ENCODE measurements at regions not wholly inside any gene's neighbourhood (a gene's known extent, or its start where the extent isn't known, plus 50 kb on each side); places are given as distances from the start of the nearest gene placed in this dataset.
"Not testable (repeated sequence)": the region's sequence is repeated elsewhere in the genome, so short reads cannot be mapped to it uniquely, and the experiment has no call there.

- no peak for DNase-seq (ENCODE audit: low spot score)
These were observed 141.5 kb downstream of the C6orf118 start for GRCh38 chr6:165167861-165168260.

GRCh38 chr6:165167311-165167710 is 142.1 kb downstream of the C6orf118 start:
- no peak for DNase-seq (ENCODE audit: low spot score)

GRCh38 chr6:165163519-165163918 is 145.9 kb downstream of the C6orf118 start:
- no peak for DNase-seq (ENCODE audit: low spot score)

GRCh38 chr6:165159460-165159859 is 149.9 kb downstream of the C6orf118 start:
- DNase-seq (ENCODE audit: low spot score): no peak

GRCh38 chr6:165146456-165146855 is 162.9 kb downstream of the C6orf118 start:
- DNase-seq (ENCODE audit: low spot score): no peak

- DNase-seq (ENCODE audit: low spot score): no peak
These were observed 173.5 kb downstream of the C6orf118 start for GRCh38 chr6:165135889-165136288.

- no peak for DNase-seq (ENCODE audit: low spot score)
These were observed 180.3 kb downstream of the C6orf118 start for GRCh38 chr6:165129086-165129485.

DNA sequence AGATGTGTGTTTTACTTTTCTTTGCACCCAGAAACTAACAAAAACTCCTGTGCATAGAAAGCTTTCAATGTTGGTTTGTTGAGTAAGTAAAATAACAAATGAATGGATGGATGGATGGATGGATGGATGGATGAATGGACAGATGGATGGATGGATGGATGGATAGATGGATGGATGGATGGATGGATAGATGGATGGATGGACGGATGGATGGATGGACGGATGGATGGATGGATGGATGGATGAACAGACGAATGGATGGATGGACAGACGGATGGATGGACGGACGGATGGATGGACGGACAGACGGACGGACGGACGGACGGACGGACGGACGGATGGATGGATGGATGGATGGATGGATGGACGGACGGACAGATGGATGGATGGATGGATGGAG is 181.7 kb downstream of the C6orf118 start:
- DNase-seq (ENCODE audit: low spot score): not testable (repeated sequence)

DNA sequence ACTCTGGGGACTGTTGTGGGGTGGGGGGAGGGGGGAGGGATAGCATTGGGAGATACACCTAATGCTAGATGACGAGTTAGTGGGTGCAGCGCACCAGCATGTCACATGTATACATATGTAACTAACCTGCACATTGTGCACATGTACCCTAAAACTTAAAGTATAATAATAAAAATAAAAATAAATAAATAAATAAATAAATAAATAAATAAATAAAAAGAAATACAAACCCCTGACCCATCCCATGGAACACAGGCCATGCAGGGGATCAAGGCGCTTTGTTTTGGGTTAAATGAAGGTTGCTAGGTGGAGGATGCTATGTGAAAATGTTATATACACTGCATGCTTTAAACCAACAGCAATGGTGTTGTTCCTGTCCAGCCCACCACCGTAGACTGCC is 184.7 kb downstream of the C6orf118 start:
- DNase-seq (ENCODE audit: low spot score): not testable (repeated sequence)

DNA sequence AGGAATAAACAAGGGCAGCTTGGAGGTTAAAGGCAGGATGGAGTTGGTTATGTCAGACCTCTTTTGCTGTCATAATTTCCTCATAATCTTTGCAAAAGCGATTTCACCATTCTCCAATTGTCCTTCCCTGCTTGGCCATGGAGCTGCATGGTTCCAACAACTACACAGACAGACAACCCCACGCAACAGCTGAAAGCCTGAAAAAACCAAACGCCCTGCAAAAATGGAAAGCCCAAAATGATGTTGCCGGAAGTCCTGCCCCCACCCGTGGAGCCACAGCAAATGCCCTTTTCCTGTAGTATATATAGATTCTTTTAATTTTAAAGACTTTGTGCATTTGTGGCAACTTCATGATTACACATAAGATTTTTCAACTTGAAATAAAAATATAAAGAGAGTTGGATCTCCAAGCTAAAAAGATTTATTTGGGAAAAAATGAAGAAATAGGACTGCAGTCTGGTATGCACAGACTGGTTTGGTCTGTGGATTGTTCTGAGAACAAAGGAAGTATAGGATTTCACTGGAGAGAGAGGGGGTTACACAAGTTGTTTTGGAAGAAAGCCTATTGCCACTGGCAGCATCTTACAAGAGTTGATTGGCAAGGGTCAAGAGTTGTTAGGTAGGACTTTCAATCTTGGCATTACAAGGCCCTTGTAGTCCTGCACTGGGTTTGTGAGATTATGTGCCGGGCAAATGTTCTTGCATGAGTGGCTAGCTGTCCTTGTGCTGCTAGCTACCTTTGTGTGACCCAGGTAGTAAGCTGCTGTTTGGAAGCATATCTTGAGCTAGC is 190.0 kb downstream of the C6orf118 start:
- no peak for DNase-seq (ENCODE audit: low spot score)

GRCh38 chr6:165118736-165119135 is 190.7 kb downstream of the C6orf118 start:
- no peak for DNase-seq (ENCODE audit: low spot score)

- no peak for DNase-seq (ENCODE audit: low spot score)
These were observed 191.6 kb downstream of the C6orf118 start for GRCh38 chr6:165117806-165118205.

GRCh38 chr6:165117121-165117520 is 192.3 kb downstream of the C6orf118 start:
- no peak for DNase-seq (ENCODE audit: low spot score)

DNA sequence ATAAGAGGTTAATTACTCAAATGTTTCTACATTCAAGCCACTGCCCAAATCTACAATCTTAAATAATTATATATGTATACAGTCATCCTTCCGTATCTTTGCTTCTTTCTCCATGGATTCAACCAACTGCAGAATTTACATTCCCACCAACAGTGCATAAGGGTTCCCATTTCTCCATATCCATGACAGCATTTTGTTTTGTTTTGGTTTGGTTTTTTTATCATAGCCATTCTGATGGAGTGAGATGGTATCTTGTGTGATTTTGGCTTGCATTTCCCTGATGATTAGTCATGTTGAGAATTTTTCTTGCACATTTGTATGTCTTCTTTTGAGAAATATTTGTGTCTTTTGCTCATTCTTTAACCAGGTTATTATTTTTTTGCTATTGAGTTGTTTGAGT is 198.5 kb downstream of the C6orf118 start:
- DNase-seq (ENCODE audit: low spot score): no peak

DNA sequence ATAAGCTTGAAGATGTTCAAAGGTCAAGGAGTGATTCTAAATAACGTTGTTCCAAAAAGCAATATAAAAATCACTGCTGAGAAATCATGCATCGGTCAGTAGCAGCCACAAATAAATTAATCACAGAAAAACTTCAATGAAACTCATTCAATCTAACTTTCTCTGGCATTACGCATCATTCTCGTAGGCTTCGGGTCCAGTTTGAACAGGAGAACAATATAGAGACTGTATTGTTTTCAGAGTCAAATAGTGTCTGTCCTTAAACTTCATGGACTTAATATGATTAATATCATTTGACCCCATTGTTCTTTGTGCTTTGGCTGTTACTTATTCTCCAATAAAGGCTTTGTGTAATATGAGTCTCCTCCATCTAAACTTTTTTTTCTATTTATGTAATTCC is 200.4 kb downstream of the C6orf118 start:
- no peak for DNase-seq (ENCODE audit: low spot score)

DNA sequence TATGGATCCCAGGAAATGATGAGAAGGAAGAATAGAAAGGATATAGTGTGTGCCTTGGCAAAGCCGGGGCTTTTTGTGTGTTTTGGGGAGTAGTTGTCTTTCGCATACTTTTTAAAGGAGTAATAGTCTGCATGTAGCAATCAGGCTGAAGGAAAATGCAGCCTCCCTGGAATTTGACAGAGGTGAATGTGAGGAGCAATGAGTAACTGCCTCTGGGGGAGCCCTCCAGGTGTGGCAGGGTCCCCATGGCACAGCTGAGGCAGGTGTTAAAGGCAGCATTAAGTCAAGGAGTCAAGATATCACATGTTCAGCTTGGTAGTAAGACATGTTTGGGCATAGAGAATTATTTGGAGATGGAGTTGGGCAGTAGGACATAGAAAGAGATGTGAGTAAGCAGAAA is 203.1 kb downstream of the C6orf118 start:
- DNase-seq (ENCODE audit: low spot score): no peak

- DNase-seq (ENCODE audit: low spot score): peak; percentile 2
These were observed 211.2 kb downstream of the C6orf118 start for GRCh38 chr6:165098165-165098564.

GRCh38 chr6:165096868-165097267 is 212.5 kb downstream of the C6orf118 start:
- DNase-seq (ENCODE audit: low spot score): no peak

DNA sequence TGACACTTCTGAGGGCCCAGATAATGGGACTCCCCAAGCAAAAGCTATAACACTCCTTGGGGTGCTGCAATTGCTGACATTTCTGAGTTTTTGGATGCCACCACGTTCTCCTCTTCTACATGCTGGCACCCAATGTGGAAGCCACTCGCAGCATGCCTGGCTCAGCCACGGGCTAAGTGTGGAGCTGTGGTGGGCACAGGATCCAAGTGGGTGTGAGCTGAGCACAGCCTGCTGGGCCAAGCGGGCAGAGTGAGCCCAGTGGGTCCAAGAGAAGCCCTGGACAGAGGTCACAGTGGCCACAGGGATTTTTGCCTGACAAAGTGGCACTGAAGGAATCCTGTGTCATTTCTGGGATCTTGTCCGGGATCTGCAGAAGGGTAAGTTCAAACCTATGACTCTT is 213.2 kb downstream of the C6orf118 start:
- DNase-seq (ENCODE audit: low spot score): no peak

DNA sequence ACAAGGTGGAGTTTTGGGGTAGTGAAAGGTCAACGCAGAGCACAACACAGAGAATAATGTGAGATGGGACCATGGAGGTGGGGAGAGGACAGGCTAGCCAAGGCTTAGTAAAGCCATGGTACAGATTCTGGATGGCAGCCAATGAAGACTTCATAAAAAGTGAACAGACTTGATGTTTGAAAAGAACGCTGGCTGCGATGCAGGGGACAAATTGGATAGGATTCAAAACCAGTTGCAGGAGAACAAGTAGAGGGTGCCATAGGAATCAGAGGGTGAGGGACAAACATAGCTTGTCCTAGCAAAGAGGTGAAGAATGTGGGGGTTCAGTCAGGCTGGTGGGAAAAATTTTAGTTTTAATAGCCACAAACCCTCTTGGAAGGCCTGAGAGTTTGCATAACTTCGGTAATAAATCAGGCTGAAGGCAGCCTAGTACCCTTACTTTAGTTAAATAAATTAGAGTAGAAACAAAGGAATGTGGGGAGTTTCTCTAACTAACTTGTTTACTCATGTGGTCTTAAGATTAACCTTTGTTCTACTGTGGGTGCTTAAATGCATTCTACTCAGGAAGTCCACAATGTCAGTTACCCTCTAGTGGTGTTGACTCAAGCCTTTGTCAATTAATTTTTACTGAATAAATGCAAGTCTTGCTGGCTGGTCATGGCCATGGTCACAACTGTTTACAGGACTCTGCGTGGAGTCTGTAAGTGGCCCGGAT is 216.4 kb downstream of the C6orf118 start:
- DNase-seq (ENCODE audit: low spot score): no peak

DNA sequence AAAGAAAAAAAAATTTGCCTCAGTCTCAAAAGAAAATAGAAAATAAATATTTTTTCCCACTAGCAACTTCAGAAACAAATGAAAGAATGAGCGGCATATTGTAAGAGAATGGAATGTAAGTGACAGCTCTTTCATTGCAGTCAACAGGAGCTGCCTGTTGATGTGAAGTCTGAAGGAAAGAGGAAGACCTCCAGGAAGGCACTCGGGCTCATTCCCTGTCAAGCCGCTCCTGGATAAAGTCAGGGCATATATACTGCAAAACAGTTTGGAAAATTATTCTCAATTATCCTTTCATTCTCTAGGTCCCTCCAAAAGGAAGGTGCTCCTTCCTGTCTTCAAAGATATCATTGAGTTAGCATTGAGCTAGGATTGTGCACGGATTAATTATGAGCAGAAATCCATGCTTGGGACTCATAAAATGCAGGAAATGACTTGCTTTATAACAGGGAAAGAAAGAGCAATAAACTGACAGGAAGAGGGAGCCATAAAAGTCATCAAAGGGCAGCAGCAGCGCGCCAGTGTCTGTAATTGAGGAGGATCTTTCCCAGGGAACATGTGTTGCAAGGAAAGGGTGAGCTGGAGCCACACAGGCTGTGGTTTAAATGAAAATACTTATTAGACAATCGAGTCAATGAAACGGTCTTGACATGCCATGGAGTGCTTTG is 218.2 kb downstream of the C6orf118 start:
- no peak for DNase-seq (ENCODE audit: low spot score)

DNA sequence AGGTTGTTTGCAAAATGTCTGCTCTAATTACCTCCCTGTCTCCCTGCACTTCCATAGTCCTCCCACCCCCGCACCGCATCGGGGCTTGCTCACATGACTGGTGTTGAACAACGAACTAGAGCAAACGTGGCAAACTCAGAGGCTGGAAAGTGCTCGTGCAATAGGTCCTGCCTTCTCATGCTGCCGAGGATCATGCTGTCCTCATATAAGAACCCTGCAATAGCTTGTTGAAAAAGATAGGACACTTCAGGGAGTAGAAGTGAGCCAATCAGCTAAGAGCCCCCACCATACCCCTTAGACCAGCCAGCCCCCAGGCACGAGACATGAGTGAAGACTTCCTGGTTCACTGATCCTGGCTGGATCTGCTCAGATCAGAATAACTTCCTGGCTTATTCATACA is 219.2 kb downstream of the C6orf118 start:
- DNase-seq (ENCODE audit: low spot score): no peak

- no peak for DNase-seq (ENCODE audit: low spot score)
These were observed 222.6 kb downstream of the C6orf118 start for GRCh38 chr6:165086814-165087213.
